HG03175 (cell line): ENCODE measurements at regions not wholly inside any gene's neighbourhood (a gene's known extent, or its start where the extent isn't known, plus 50 kb on each side); places are given as distances from the start of the nearest gene placed in this dataset.
"Not testable (repeated sequence)": the region's sequence is repeated elsewhere in the genome, so short reads cannot be mapped to it uniquely, and the experiment has no call there.

Experiments used
- ATAC-seq: cut with Tn5 transposase; IDR thresholded peaks from one replicate; pipeline ENCODE4 v1.9.1; 2021; ENCODE audit warnings: mild to moderate bottlenecking, moderate library complexity; ENCODE audit not compliant: unreplicated experiment

GRCh38 chr9:126165755-126166154 is 160.9 kb upstream of the MVB12B start:
- ATAC-seq = no peak

GRCh38 chr9:126166291-126166690 is 160.3 kb upstream of the MVB12B start:
- ATAC-seq = no peak

GRCh38 chr9:126166866-126167265 is 159.8 kb upstream of the MVB12B start:
- ATAC-seq = no peak

GRCh38 chr9:126169736-126170135 is 156.9 kb upstream of the MVB12B start:
- no peak for ATAC-seq

- ATAC-seq = no peak
These were observed 156.3 kb upstream of the MVB12B start for GRCh38 chr9:126170286-126170823.

GRCh38 chr9:126171641-126172040 is 155.0 kb upstream of the MVB12B start:
- ATAC-seq = no peak

- ATAC-seq = no peak
These were observed 153.2 kb upstream of the MVB12B start for GRCh38 chr9:126173401-126173800.

GRCh38 chr9:126173929-126174328 is 152.7 kb upstream of the MVB12B start:
- no peak for ATAC-seq

- ATAC-seq = no peak
These were observed 143.4 kb upstream of the MVB12B start for GRCh38 chr9:126183266-126183665.

GRCh38 chr9:126190994-126191393 is 135.6 kb upstream of the MVB12B start:
- not testable (repeated sequence) for ATAC-seq

- ATAC-seq = no peak
These were observed 127.8 kb upstream of the MVB12B start for GRCh38 chr9:126198854-126199253.

- ATAC-seq = no peak
These were observed 123.3 kb upstream of the MVB12B start for GRCh38 chr9:126203313-126203712.

GRCh38 chr9:126204197-126204596 is 122.4 kb upstream of the MVB12B start:
- ATAC-seq = no peak

GRCh38 chr9:126204708-126205225 is 121.9 kb upstream of the MVB12B start:
- no peak for ATAC-seq

- ATAC-seq = no peak
These were observed 121.4 kb upstream of the MVB12B start for GRCh38 chr9:126205265-126205664.

- no peak for ATAC-seq
These were observed 120.7 kb upstream of the MVB12B start for GRCh38 chr9:126205845-126206498.

- ATAC-seq = no peak
These were observed 119.4 kb upstream of the MVB12B start for GRCh38 chr9:126207256-126207655.

GRCh38 chr9:126208216-126208758 is 118.3 kb upstream of the MVB12B start:
- no peak for ATAC-seq

GRCh38 chr9:126211441-126212074 is 115.1 kb upstream of the MVB12B start:
- ATAC-seq = no peak

GRCh38 chr9:126215486-126215885 is 111.1 kb upstream of the MVB12B start:
- ATAC-seq = no peak

- ATAC-seq = no peak
These were observed 109.8 kb upstream of the MVB12B start for GRCh38 chr9:126216826-126217225.

GRCh38 chr9:126217250-126217653 is 109.4 kb upstream of the MVB12B start:
- no peak for ATAC-seq
